PC-3 (cell line): ENCODE measurements at regions not wholly inside any gene's neighbourhood (a gene's known extent, or its start where the extent isn't known, plus 50 kb on each side); places are given as distances from the start of the nearest gene placed in this dataset.

Source experiments
- ATAC-seq: fragments of 200-7000 bp; cut with Tn5 transposase; 2 replicates; pipeline ENCODE4 v1.9.1; 2020; ENCODE audit warnings: mild to moderate bottlenecking, moderate library complexity
- BruUV-seq: library from RNA; stranded (reverse); fragments of 400-500 nt; replicated peaks from 2 replicates; lab custom pipeline; 2021; lab: Mats Ljungman, UMichigan
- CTCF ChIA-PET: fragments of 300-600 bp; sonication (Branson Sonifier 250); formaldehyde crosslinking; loops from one replicate; lab custom pipeline; 2022; ENCODE audit warnings: antibody characterized with exemption; lab: Charles Lee
- POLR2A ChIA-PET: fragments of 300-600 bp; sonication (Branson Sonifier 250); formaldehyde crosslinking; loops from one replicate; lab custom pipeline; 2022; ENCODE audit warnings: antibody characterized with exemption; ENCODE audit not compliant: unreplicated experiment; lab: Charles Lee
- DNase-seq: peaks from one replicate; pipeline ENCODE4 v3.0.0-alpha.2; 2015
- H2AFZ ChIP-seq: fragments of 300-600 bp; sonication (generic); 2 replicates; pipeline ENCODE4 v1.6.0; 2016; ENCODE audit warnings: antibody characterized with exemption, low read length
- H3F3A ChIP-seq: fragments of 300-600 bp; sonication (generic); one replicate; pipeline ENCODE4 v1.6.0; 2017; ENCODE audit warnings: antibody characterized with exemption, low read length, control low read depth, mild to moderate bottlenecking; ENCODE audit not compliant: unreplicated experiment
- H3K27ac ChIP-seq: fragments of 300-600 bp; sonication (generic); 2 replicates; pipeline ENCODE4 v1.5.1; 2016; ENCODE audit warnings: mild to moderate bottlenecking, low read length
- H3K27me3 ChIP-seq: fragments of 300-600 bp; sonication (generic); 2 replicates; pipeline ENCODE4 v1.6.1; 2016; ENCODE audit warnings: low read length, mixed read lengths
- H3K36me3 ChIP-seq: fragments of 300-600 bp; sonication (generic); 2 replicates; pipeline ENCODE4 v1.6.1; 2016; ENCODE audit warnings: low read depth, mixed run types, low read length, mixed read lengths
- H3K4me1 ChIP-seq: fragments of 300-600 bp; sonication (generic); 2 replicates; pipeline ENCODE4 v1.5.1; 2016; ENCODE audit warnings: low read length; ENCODE audit not compliant: insufficient read depth
- H3K4me2 ChIP-seq: fragments of 300-600 bp; sonication (generic); 2 replicates; pipeline ENCODE4 v1.6.0; 2016; ENCODE audit warnings: low read length
- H3K4me3 ChIP-seq: fragments of 300-600 bp; sonication (generic); 2 replicates; pipeline ENCODE4 v1.5.1; 2016; ENCODE audit warnings: mild to moderate bottlenecking, low read length, mixed read lengths
- H3K79me2 ChIP-seq: fragments of 300-600 bp; sonication (generic); 2 replicates; pipeline ENCODE4 v1.6.1; 2017; ENCODE audit warnings: low read length, mixed read lengths
- H3K9ac ChIP-seq: fragments of 300-600 bp; sonication (generic); 2 replicates; pipeline ENCODE4 v1.6.0; 2016; ENCODE audit warnings: mild to moderate bottlenecking, low read length
- H3K9me2 ChIP-seq: fragments of 300-600 bp; sonication (generic); replicated peaks from 2 replicates; pipeline ENCODE4 v1.6.1; 2016; ENCODE audit warnings: mixed run types, low read length, mixed read lengths
- H3K9me3 ChIP-seq: fragments of 300-600 bp; sonication (generic); 2 replicates; pipeline ENCODE4 v1.6.1; 2016; ENCODE audit warnings: low read length, mixed read lengths
- H4K20me1 ChIP-seq: fragments of 300-600 bp; sonication (generic); 2 replicates; pipeline ENCODE4 v1.6.1; 2016; ENCODE audit warnings: low read length, mixed read lengths
- EZH2 ChIP-seq: fragments of 300-600 bp; sonication (generic); IDR thresholded peaks from one replicate; pipeline ENCODE4 v1.6.1; 2017; ENCODE audit warnings: antibody characterized with exemption, mild to moderate bottlenecking, low read length; ENCODE audit not compliant: unreplicated experiment
- EZH2phosphoT487 ChIP-seq: fragments of 300-600 bp; sonication (generic); IDR thresholded peaks from 2 replicates; pipeline ENCODE4 v1.6.1; 2018; ENCODE audit warnings: mild to moderate bottlenecking, antibody characterized with exemption, low read length, borderline replicate concordance
- intact Hi-C: fragments of 100-400 bp; cut with micrococcal nuclease; formaldehyde crosslinking; loops from 2 replicates; pipeline ENCODE4 v1.9.0; 2023
- TF ChIP-seq, protein P1 (sequence below): fragments of 300-600 bp; sonication (generic); conservative IDR thresholded peaks from 2 replicates; pipeline ENCODE4 v1.5.1; 2017; ENCODE audit warnings: antibody characterized with exemption, low read depth, mild to moderate bottlenecking, low read length

DNA sequence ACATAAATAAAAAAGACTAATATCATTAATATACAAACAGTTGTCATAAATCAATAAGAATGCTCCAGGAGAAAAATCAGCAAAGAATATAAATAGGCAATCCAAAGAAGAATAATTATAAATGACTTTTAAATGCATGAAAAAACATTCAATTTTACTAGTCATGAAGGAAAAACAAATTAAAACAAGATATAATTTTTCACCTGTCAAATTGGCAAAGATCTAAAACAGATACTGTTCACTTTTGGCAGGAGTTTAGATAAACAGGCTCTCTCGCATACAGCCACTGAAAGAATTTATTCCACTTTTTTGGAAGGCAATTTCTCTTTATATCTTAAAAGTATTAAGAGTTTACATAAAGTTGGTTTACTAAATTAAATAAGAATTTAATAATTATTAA, 176.8 kb upstream of the SETBP1 start:
- DNase-seq = no peak
- H3K79me2 ChIP-seq = no peaks in the 10 kb centered on the region
- BruUV-seq = no TSS peak
- H3K36me3 ChIP-seq = no peaks in the 10 kb centered on the region
- H3K27me3 ChIP-seq = no peaks in the 10 kb centered on the region
- H4K20me1 ChIP-seq = no peaks in the 10 kb centered on the region
- intact Hi-C loops = no loop called here
- no peaks in the 10 kb centered on the region for H3K9me2 ChIP-seq
- ATAC-seq = no peak
- H3K9me3 ChIP-seq = no peaks in the 10 kb centered on the region
- H3K27ac ChIP-seq = no peak overlapping the region
- no peak overlapping the region for H3K4me2 ChIP-seq
- no peak overlapping the region for H2AFZ ChIP-seq
- POLR2A ChIA-PET = no interaction called here
- no peaks in the 10 kb centered on the region for H3K4me1 ChIP-seq
- no peak overlapping the region for H3K4me3 ChIP-seq
- H3K9ac ChIP-seq = no peak overlapping the region
- CTCF ChIA-PET = no interaction called here
- TF ChIP-seq, protein P1, sequence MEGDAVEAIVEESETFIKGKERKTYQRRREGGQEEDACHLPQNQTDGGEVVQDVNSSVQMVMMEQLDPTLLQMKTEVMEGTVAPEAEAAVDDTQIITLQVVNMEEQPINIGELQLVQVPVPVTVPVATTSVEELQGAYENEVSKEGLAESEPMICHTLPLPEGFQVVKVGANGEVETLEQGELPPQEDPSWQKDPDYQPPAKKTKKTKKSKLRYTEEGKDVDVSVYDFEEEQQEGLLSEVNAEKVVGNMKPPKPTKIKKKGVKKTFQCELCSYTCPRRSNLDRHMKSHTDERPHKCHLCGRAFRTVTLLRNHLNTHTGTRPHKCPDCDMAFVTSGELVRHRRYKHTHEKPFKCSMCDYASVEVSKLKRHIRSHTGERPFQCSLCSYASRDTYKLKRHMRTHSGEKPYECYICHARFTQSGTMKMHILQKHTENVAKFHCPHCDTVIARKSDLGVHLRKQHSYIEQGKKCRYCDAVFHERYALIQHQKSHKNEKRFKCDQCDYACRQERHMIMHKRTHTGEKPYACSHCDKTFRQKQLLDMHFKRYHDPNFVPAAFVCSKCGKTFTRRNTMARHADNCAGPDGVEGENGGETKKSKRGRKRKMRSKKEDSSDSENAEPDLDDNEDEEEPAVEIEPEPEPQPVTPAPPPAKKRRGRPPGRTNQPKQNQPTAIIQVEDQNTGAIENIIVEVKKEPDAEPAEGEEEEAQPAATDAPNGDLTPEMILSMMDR = no peak
- TF ChIP-seq EZH2 = no peak
- TF ChIP-seq EZH2phosphoT487 = no peak
- no peaks in the 10 kb centered on the region for H3F3A ChIP-seq

DNA sequence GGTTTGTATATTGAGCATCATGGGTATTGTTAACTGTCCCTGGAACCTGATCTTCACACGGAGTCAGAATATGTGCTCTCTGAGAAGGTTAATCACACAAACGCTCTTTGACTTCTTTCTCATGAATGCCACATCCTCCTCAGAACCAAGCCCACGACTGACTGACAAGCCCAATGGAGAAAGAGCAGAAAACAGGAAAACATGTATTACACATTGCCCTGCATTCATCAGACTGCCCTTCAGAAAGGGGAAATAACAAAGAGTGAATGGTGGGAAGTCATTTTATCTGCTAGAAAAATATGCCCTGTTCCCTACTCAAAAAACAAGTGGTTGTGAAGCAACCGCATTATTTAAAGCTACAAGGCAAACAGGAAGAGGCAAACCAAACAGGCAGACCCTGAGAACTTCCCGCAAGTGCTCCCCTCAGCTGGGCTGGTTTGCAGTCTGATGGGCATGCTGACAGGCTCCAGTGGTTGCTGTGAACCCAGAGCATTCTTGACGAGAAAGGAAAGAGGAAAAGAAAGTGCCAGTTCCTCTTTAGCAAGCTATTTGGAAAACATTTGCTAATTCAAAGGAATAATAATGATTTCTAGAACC, 172.9 kb upstream of the SETBP1 start:
- ChIA-PET POLR2A (no interaction called here), CTCF (no interaction called here)

DNA sequence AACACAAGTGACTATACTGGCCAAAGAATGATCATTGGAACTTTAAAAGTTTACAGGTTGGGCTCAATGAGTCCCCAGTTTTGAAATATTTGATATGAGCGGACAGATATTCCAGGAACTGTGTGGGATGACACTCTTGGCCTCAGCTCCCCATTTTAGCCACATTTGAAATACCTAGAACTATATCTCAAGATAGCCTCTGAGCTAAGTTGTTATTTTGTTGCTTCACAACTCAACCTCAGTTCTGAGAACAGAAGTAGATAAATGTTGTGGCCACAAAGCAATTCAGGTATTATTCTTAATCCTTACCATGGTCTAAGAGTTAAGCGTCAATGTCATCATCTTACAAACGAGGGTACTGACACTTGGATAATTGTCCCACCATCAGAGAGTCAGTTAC, 172.2 kb upstream of the SETBP1 start:
- Histone ChIP-seq H3K4me1 (no peaks in the 10 kb centered on the region), H3K4me2 (no peak overlapping the region), H3K27me3 (no peaks in the 10 kb centered on the region), H3F3A (no peaks in the 10 kb centered on the region), H3K9me2 (no peaks in the 10 kb centered on the region), H3K36me3 (no peaks in the 10 kb centered on the region), H4K20me1 (no peaks in the 10 kb centered on the region), H3K4me3 (no peak overlapping the region), H3K9me3 (no peaks in the 10 kb centered on the region), H3K27ac (no peak overlapping the region), H3K79me2 (no peaks in the 10 kb centered on the region), H2AFZ (no peak overlapping the region), H3K9ac (no peak overlapping the region)
- BruUV-seq = no TSS peak
- DNase-seq (no peak), ATAC-seq (no peak)
- intact Hi-C loops = no loop called here
- CTCF ChIA-PET = no interaction called here
- POLR2A ChIA-PET = no interaction called here
- TF ChIP-seq, protein P1 = no peak
- TF ChIP-seq EZH2 (no peak), EZH2phosphoT487 (no peak)

More for the DNA sequence above, 172.9 kb upstream of the SETBP1 start:
- Histone ChIP-seq H3K27ac (no peak overlapping the region), H3F3A (no peaks in the 10 kb centered on the region), H3K4me2 (no peak overlapping the region), H3K4me1 (no peaks in the 10 kb centered on the region), H3K36me3 (no peaks in the 10 kb centered on the region), H3K9me3 (no peaks in the 10 kb centered on the region), H2AFZ (no peak overlapping the region), H3K4me3 (no peak overlapping the region), H3K79me2 (no peaks in the 10 kb centered on the region), H3K9ac (no peak overlapping the region), H3K27me3 (no peaks in the 10 kb centered on the region), H3K9me2 (no peaks in the 10 kb centered on the region), H4K20me1 (no peaks in the 10 kb centered on the region)
- intact Hi-C loops = no loop called here
- ATAC-seq (no peak), DNase-seq (no peak)
- TF ChIP-seq, protein P1 = no peak
- TF ChIP-seq EZH2phosphoT487 (no peak), EZH2 (no peak)
- no TSS peak for BruUV-seq
